OCI-LY7 (cell line): ENCODE measurements at regions not wholly inside any gene's neighbourhood (a gene's known extent, or its start where the extent isn't known, plus 50 kb on each side); places are given as distances from the start of the nearest gene placed in this dataset.

Experiments
- BruUV-seq: library from RNA; stranded (reverse); fragments of 400-500 nt; replicated peaks from 2 replicates; lab custom pipeline; 2021; lab: Mats Ljungman, UMichigan
- CTCF ChIA-PET: fragments of 300-600 bp; sonication (Branson Sonifier 250); formaldehyde crosslinking; loops from one replicate; lab custom pipeline; 2022; ENCODE audit warnings: antibody characterized with exemption; ENCODE audit not compliant: unreplicated experiment; lab: Charles Lee
- POLR2A ChIA-PET: fragments of 300-600 bp; sonication (Branson Sonifier 250); formaldehyde crosslinking; loops from one replicate; lab custom pipeline; 2022; ENCODE audit warnings: antibody characterized with exemption; lab: Charles Lee
- DNase-seq: peaks from one replicate; pipeline ENCODE4 v3.0.0-alpha.2; 2015; ENCODE audit warnings: low spot score
- H2AFZ ChIP-seq: fragments of 200-600 bp; sonication (generic), shearing (Covaris generic); 2 replicates; pipeline ENCODE4 v1.6.1; 2014; ENCODE audit warnings: mild to moderate bottlenecking, antibody characterized with exemption, low read length, moderate library complexity
- H3K27ac ChIP-seq: fragments of 200-600 bp; sonication (generic); 2 replicates; pipeline ENCODE4 v1.5.1; 2014; ENCODE audit warnings: mixed run types, low read depth, mild to moderate bottlenecking, moderate library complexity, low read length, inconsistent platforms; ENCODE audit not compliant: poor library complexity, severe bottlenecking
- H3K36me3 ChIP-seq: fragments of 200-600 bp; sonication (generic); 2 replicates; pipeline ENCODE4 v1.6.1; 2014; ENCODE audit warnings: mild to moderate bottlenecking, antibody characterized with exemption, low read length, moderate library complexity, mixed read lengths; ENCODE audit not compliant: insufficient read depth
- H3K4me1 ChIP-seq: fragments of 200-600 bp; sonication (generic); 2 replicates; pipeline ENCODE4 v1.5.1; 2014; ENCODE audit warnings: mild to moderate bottlenecking, low read length; ENCODE audit not compliant: insufficient read depth, poor library complexity, severe bottlenecking
- H3K4me2 ChIP-seq: fragments of 200-600 bp; sonication (generic); 2 replicates; pipeline ENCODE4 v1.6.1; 2014; ENCODE audit warnings: mild to moderate bottlenecking, low read length
- H3K4me3 ChIP-seq: fragments of 200-600 bp; sonication (generic); 2 replicates; pipeline ENCODE4 v1.5.1; 2014; ENCODE audit warnings: mild to moderate bottlenecking, low read depth, low read length; ENCODE audit not compliant: poor library complexity, severe bottlenecking
- H3K79me2 ChIP-seq: fragments of 200-600 bp; sonication (generic); 2 replicates; pipeline ENCODE4 v1.6.1; 2016; ENCODE audit warnings: low read depth, mild to moderate bottlenecking, low read length, moderate library complexity, mixed read lengths; ENCODE audit not compliant: insufficient read depth
- H3K9me2 ChIP-seq: fragments of 200-600 bp; sonication (generic); 2 replicates; pipeline ENCODE4 v1.6.1; 2016; ENCODE audit warnings: mild to moderate bottlenecking, low read length, mixed read lengths; ENCODE audit not compliant: insufficient read depth
- H3K9me3 ChIP-seq: fragments of 200-600 bp; sonication (generic); 2 replicates; pipeline ENCODE4 v1.6.1; 2014; ENCODE audit warnings: mild to moderate bottlenecking, mixed run types, low read length, mixed read lengths
- H4K20me1 ChIP-seq: fragments of 200-600 bp; sonication (generic); 2 replicates; pipeline ENCODE4 v1.6.1; 2014; ENCODE audit warnings: mild to moderate bottlenecking, antibody characterized with exemption, low read length, moderate library complexity, mixed read lengths; ENCODE audit not compliant: insufficient read depth
- CTCF ChIP-seq: fragments of 200-600 bp; sonication (generic); conservative IDR thresholded peaks from 2 replicates; pipeline ENCODE4 v1.5.1; 2014; ENCODE audit warnings: mild to moderate bottlenecking, antibody characterized with exemption, low read length, moderate library complexity, mixed read lengths
- EZH2phosphoT487 ChIP-seq: fragments of 200-600 bp; sonication (generic); IDR thresholded peaks from 2 replicates; pipeline ENCODE4 v1.6.1; 2018; ENCODE audit warnings: low read depth, borderline replicate concordance, mild to moderate bottlenecking, mixed run types, antibody characterized with exemption, low read length, moderate library complexity, mixed read lengths
- intact Hi-C: fragments of 100-400 bp; cut with micrococcal nuclease; formaldehyde crosslinking; loops from one replicate; pipeline ENCODE4 v1.10.0; 2022; ENCODE audit not compliant: unreplicated experiment

- H3K4me2 ChIP-seq = no peak overlapping the region
- no peaks in the 10 kb centered on the region for H3K79me2 ChIP-seq
- no peak for DNase-seq
- intact Hi-C loops = no loop called here
- H3K9me3 ChIP-seq = no peaks in the 10 kb centered on the region
- POLR2A ChIA-PET = no interaction called here
- no peaks in the 10 kb centered on the region for H3K4me1 ChIP-seq
- H4K20me1 ChIP-seq = no peaks in the 10 kb centered on the region
- H2AFZ ChIP-seq = no peak overlapping the region
- TF ChIP-seq EZH2phosphoT487 (no peak), CTCF (no peak)
- no TSS peak for BruUV-seq
- no peak overlapping the region for H3K27ac ChIP-seq
- no peak overlapping the region for H3K4me3 ChIP-seq
- CTCF ChIA-PET = no interaction called here
- no peaks in the 10 kb centered on the region; the same call in 1 of the 2 replicates for H3K9me2 ChIP-seq
- H3K36me3 ChIP-seq = no peaks in the 10 kb centered on the region
These were observed 560.8 kb upstream of the FZD8 start for GRCh38 chr10:36202881-36203280.

- no peak overlapping the region for H3K4me2 ChIP-seq
- H4K20me1 ChIP-seq = no peaks in the 10 kb centered on the region
- no peak overlapping the region for H3K27ac ChIP-seq
- CTCF ChIA-PET = no interaction called here
- no peaks in the 10 kb centered on the region; the same call in 1 of the 2 replicates for H3K9me2 ChIP-seq
- BruUV-seq = no TSS peak
- H2AFZ ChIP-seq = no peak overlapping the region
- H3K4me1 ChIP-seq = no peaks in the 10 kb centered on the region
- no peaks in the 10 kb centered on the region for H3K36me3 ChIP-seq
- H3K9me3 ChIP-seq = no peaks in the 10 kb centered on the region
- no peak overlapping the region for H3K4me3 ChIP-seq
- no peak for DNase-seq
- intact Hi-C loops = no loop called here
- TF ChIP-seq EZH2phosphoT487 (no peak), CTCF (no peak)
- POLR2A ChIA-PET = interaction anchor here (0.7 kb wide), 1 partner anchor 11 kb away, joined by 3 read pairs; no protein-coding TSS in a partner anchor
- no peaks in the 10 kb centered on the region for H3K79me2 ChIP-seq
These were observed 558.5 kb upstream of the FZD8 start for GRCh38 chr10:36200577-36200976.

GRCh38 chr10:36198322-36198721 is 556.2 kb upstream of the FZD8 start:
- H3K27ac ChIP-seq = no peak overlapping the region
- H3K4me2 ChIP-seq = no peak overlapping the region
- ChIA-PET POLR2A (interaction anchor here (0.5 kb wide), 1 partner anchor 143 kb away, joined by 3 read pairs; no protein-coding TSS in a partner anchor), CTCF (no interaction called here)
- no TSS peak for BruUV-seq
- DNase-seq = no peak
- TF ChIP-seq CTCF = no peak
- TF ChIP-seq EZH2phosphoT487 = no peak
- no peak overlapping the region for H3K4me3 ChIP-seq
- no peaks in the 10 kb centered on the region for H3K36me3 ChIP-seq
- H2AFZ ChIP-seq = no peak overlapping the region
- H3K4me1 ChIP-seq = no peaks in the 10 kb centered on the region
- H3K9me3 ChIP-seq = no peaks in the 10 kb centered on the region
- intact Hi-C loops = no loop called here
- H4K20me1 ChIP-seq = no peaks in the 10 kb centered on the region
- no peaks in the 10 kb centered on the region for H3K79me2 ChIP-seq
- H3K9me2 ChIP-seq = no peaks in the 10 kb centered on the region
